ENCODE measurements at regions not wholly inside any gene's neighbourhood (a gene's known extent, or its start where the extent isn't known, plus 50 kb on each side); places are given as distances from the start of the nearest gene placed in this dataset.
"Not testable (repeated sequence)": the region's sequence is repeated elsewhere in the genome, so short reads cannot be mapped to it uniquely, and the experiment has no call there.

DNA sequence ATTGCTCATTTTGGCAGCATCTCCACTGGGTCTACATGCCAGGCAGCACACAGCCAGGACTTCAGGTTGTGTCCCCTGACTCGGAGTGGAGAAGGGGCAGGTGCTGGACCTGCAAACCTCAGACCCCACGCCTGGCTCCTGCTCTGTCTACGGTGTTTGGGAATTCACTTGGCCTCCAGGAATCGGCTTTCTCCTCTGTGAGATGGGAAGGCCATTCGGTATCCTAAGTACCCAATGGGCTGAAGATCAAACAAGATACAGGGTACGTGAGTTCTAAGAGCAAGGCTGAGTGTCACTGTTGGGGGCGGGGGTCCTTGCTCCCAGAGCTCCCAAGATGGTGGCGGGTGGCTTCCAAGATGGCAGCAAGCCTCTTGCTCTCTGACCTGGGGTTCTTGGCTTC, 73.2 kb upstream of the EN2 start:
- TF ChIP-seq, protein P1, sequence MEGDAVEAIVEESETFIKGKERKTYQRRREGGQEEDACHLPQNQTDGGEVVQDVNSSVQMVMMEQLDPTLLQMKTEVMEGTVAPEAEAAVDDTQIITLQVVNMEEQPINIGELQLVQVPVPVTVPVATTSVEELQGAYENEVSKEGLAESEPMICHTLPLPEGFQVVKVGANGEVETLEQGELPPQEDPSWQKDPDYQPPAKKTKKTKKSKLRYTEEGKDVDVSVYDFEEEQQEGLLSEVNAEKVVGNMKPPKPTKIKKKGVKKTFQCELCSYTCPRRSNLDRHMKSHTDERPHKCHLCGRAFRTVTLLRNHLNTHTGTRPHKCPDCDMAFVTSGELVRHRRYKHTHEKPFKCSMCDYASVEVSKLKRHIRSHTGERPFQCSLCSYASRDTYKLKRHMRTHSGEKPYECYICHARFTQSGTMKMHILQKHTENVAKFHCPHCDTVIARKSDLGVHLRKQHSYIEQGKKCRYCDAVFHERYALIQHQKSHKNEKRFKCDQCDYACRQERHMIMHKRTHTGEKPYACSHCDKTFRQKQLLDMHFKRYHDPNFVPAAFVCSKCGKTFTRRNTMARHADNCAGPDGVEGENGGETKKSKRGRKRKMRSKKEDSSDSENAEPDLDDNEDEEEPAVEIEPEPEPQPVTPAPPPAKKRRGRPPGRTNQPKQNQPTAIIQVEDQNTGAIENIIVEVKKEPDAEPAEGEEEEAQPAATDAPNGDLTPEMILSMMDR (IDR thresholded peaks at IDR 0.05; ENCODE audit: insufficient read depth, low read length, poor library complexity, severe bottlenecking): no peak
- Histone ChIP-seq H3K27me3 (ENCODE audit: control insufficient read depth, insufficient read depth, low read length) (peaks cover 51% of the 10 kb centered on the region), H3K36me3 (ENCODE audit: control insufficient read depth, insufficient read depth, low read length) (no peaks in the 10 kb centered on the region), H3K4me3 (ENCODE audit: low read depth, low read length) (no peak overlapping the region)
- DNase-seq (ENCODE audit: low read depth): no peak

DNA sequence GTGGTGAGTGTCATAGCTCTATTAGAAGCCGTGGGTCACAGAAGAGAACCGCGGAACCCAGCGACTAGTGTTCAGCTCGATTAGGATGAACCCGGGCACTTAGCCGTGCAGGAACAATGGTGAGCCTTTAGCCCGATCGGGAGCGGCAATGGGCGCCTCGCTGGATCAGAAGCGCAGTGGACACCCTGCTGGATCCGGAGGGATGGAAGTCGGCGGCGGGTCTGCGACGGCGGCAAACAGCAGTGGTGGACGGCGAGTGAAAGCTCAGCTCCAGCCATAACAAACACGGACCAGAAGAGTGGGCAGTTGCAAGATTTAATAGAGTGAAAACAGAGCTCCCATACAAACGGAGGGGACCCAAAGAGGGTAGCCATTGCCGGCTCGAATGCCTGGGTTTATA, 72.7 kb upstream of the EN2 start:
- not testable (repeated sequence) for DNase-seq (ENCODE audit: low read depth); H3K4me3 ChIP-seq (ENCODE audit: low read depth, low read length); H3K36me3 ChIP-seq (ENCODE audit: control insufficient read depth, insufficient read depth, low read length)
- H3K27me3 ChIP-seq (ENCODE audit: control insufficient read depth, insufficient read depth, low read length): peaks cover 48% of the 10 kb centered on the region

DNA sequence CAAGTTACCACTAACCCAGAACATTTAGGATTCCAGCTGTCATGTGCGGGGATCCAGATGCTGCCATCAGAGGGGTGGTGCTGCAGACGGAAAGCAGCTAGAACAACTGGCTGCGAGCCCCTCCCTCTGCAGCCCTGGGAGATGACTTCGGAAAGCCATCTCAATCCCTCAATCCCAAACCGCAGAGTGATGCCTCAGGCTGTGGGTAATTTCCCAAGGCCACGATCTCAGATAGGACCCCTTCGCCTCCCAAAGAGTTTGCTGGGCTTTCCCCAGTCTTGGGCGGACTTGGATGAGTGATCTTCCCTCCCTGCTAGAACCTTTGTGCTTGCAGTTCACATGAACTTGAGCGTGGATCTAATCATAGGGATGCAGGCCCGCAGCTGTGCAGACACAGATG, 71.3 kb upstream of the EN2 start:
- no peak for DNase-seq (ENCODE audit: low read depth)
- TF ChIP-seq, protein P1 (IDR thresholded peaks at IDR 0.05; ENCODE audit: insufficient read depth, low read length, poor library complexity, severe bottlenecking): no peak
- H3K27me3 ChIP-seq (ENCODE audit: control insufficient read depth, insufficient read depth, low read length): peaks cover 34% of the 10 kb centered on the region
- no peaks in the 10 kb centered on the region for H3K36me3 ChIP-seq (ENCODE audit: control insufficient read depth, insufficient read depth, low read length)
- no peak overlapping the region for H3K4me3 ChIP-seq (ENCODE audit: low read depth, low read length)

DNA sequence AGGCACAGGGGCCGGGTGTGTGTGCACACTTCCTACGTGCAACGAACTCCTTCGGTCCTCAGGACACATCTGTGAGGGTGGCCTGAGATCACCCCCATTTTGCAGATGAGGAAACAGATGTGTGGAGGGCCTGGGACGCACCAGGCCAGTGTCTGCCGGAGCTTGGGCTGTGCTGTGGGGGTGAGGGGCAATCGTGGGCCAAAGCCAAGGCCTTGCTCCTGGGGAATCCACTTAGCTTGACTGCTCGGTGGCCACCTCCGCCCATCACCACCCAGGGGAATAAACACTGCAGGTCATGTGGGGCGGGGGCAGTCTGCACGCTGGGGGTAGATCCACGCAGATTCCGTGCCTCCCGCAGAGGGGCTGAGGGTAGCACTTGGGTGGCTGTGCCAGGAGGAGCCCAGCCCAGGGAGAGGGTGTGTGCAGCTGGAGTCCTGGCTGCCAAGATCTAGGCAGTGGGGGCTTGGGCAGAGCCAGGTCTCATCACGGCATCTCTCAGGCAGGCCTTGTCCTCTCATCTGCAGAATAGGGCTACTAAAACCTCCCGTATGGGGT, 70.8 kb upstream of the EN2 start:
- H3K27me3 ChIP-seq (ENCODE audit: control insufficient read depth, insufficient read depth, low read length): peaks cover 28% of the 10 kb centered on the region
- no peaks in the 10 kb centered on the region for H3K36me3 ChIP-seq (ENCODE audit: control insufficient read depth, insufficient read depth, low read length)
- H3K4me3 ChIP-seq (ENCODE audit: low read depth, low read length): no peak overlapping the region
- TF ChIP-seq, protein P1 (IDR thresholded peaks at IDR 0.05; ENCODE audit: insufficient read depth, low read length, poor library complexity, severe bottlenecking): no peak
- no peak for DNase-seq (ENCODE audit: low read depth)

DNA sequence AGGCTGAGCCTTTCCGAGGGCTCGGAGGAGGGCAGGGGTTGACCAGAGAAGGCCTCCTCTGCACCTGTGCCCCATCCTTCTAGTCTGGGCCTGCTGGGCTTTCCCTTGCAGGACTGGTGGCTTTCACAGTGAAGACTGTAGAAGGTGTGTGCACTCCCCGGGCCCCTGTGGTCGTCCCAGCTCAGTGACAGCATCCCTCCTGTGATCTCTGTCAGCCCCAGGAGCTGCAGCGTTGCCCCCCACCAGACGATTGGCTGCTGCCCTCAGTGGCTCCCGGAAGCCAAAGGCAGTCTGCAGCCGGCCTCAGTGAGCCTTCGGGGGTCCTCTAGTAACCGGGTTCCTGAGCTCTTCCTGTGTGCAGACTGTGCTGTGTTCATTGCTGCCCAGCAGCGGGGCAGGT, 69.4 kb upstream of the EN2 start:
- DNase-seq (ENCODE audit: low read depth): no peak
- TF ChIP-seq, protein P1 (IDR thresholded peaks at IDR 0.05; ENCODE audit: insufficient read depth, low read length, poor library complexity, severe bottlenecking): no peak

DNA sequence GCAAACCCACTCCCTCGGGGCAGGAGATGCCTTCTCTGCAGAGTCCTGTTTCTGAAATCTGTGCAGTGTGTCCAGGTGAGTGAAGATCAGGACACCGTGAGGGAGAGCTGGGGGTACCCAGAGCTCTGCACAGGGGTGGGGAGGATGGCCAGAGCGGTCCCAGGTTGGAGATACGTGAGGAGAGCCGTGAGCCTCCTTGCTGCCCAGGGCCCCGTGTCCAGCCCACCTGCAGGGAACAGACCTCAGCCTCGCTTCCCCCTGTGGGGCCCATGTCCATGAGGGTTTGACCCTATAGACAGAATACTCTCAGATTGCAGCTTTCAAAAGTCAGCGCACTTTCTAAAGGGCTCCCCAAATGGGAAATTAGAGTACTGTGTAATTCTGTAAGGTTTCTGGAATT, 66.5 kb upstream of the EN2 start:
- Histone ChIP-seq H3K36me3 (ENCODE audit: control insufficient read depth, insufficient read depth, low read length) (no peaks in the 10 kb centered on the region), H3K4me3 (ENCODE audit: low read depth, low read length) (no peak overlapping the region), H3K27me3 (ENCODE audit: control insufficient read depth, insufficient read depth, low read length) (no peaks in the 10 kb centered on the region)
- DNase-seq (ENCODE audit: low read depth): no peak
- TF ChIP-seq, protein P1 (IDR thresholded peaks at IDR 0.05; ENCODE audit: insufficient read depth, low read length, poor library complexity, severe bottlenecking): no peak

More for the DNA sequence above, 69.4 kb upstream of the EN2 start:
- Histone ChIP-seq H3K4me3 (ENCODE audit: low read depth, low read length) (no peak overlapping the region), H3K36me3 (ENCODE audit: control insufficient read depth, insufficient read depth, low read length) (no peaks in the 10 kb centered on the region), H3K27me3 (ENCODE audit: control insufficient read depth, insufficient read depth, low read length) (peaks cover 16% of the 10 kb centered on the region)

All from kidney epithelial cell (primary cell).